SJSA1 (cell line): ENCODE measurements at regions not wholly inside any gene's neighbourhood (a gene's known extent, or its start where the extent isn't known, plus 50 kb on each side); places are given as distances from the start of the nearest gene placed in this dataset.
"Not testable (repeated sequence)": the region's sequence is repeated elsewhere in the genome, so short reads cannot be mapped to it uniquely, and the experiment has no call there.

ENCODE experiments used
- DNase-seq, 2 experiments: peaks; one replicate each; pipeline ENCODE4 v3.0.0-alpha.2; 2015 to 2020; ENCODE audit warnings: low spot score in 2 of 2, low read depth in 1 of 2
- H3K27ac ChIP-seq: fragments of 250-450 bp; sonication (Bioruptor Pico); 2 replicates; pipeline ENCODE4 v1.5.1; 2020; ENCODE audit warnings: mild to moderate bottlenecking, moderate library complexity
- H3K27me3 ChIP-seq: fragments of 250-450 bp; sonication (Bioruptor Pico); replicated peaks from 2 replicates; pipeline ENCODE4 v1.5.1; 2020; ENCODE audit warnings: mild to moderate bottlenecking, moderate library complexity
- H3K36me3 ChIP-seq: fragments of 250-450 bp; sonication (Bioruptor Pico); 2 replicates; pipeline ENCODE4 v1.5.1; 2020; ENCODE audit warnings: mild to moderate bottlenecking
- H3K4me1 ChIP-seq: fragments of 250-450 bp; sonication (Bioruptor Pico); replicated peaks from 2 replicates; pipeline ENCODE4 v1.6.1; 2021; ENCODE audit warnings: mild to moderate bottlenecking
- H3K4me3 ChIP-seq: fragments of 250-450 bp; sonication (Bioruptor Pico); 2 replicates; pipeline ENCODE4 v1.5.1; 2020; ENCODE audit warnings: mild to moderate bottlenecking
- H3K9me3 ChIP-seq: fragments of 250-450 bp; sonication (Bioruptor Pico); replicated peaks from 2 replicates; pipeline ENCODE4 v1.5.1; 2020; ENCODE audit warnings: mild to moderate bottlenecking

DNA sequence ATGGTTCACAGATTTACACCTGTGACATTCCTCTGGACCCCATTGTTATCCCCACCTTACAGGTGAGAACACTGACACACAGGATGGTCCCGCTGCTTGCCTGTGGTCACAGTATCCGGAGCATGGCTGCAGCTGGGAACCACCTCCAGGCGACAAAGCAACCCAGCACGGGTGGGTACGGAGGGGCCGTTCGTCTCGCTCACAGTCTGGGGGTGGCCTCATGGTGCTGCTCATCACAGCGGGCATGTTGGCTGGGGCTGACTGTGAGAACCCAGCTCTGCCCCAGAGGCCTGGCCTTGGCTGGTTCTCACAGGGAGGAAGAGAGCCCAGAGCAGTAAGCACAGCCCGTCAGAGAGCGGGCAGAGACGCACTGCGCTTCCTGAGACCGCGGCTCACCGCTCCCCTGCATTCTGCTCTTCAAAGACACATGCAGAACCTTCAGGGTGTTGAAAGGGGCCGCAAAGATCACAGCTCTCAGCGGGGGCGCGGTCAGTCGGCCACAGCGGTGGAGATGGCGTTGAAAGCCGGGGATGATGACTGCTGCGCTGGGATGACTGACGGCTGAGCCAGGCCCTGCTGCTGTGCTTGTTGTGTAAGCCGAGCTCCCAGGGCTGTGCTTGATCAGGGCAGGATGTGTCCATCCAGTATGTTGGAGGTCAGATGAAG, 423.0 kb downstream of the BRD1 start:
- H3K9me3 ChIP-seq: peaks cover 6% of the 10 kb centered on the region
- H3K36me3 ChIP-seq: no peaks in the 10 kb centered on the region
- no peaks in the 10 kb centered on the region for H3K4me1 ChIP-seq
- H3K27ac ChIP-seq: no peak overlapping the region
- H3K27me3 ChIP-seq: no peaks in the 10 kb centered on the region
- peak in 1 of 2 experiments; percentile 38 for DNase-seq
- H3K4me3 ChIP-seq: no peak overlapping the region

DNA sequence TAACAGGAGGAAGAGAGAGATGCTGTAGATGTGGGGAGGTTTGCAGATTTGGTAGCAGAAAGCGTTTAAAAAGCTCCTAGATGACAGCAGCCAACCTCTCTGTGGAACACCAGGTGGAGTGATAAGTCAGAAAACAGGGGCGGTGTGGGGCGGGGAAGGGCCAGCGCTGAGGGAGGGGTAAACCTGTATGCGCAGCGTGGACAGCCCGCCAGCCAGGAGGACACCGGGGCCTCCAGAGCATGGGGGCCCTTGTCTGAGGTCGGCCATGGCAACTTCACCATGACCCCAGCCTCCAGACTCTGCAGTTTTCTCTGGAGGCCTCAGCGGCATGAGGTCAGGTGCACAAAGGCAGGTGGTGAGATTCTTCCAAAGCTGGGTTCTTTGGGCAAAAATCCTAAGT, 423.7 kb downstream of the BRD1 start:
- H3K36me3 ChIP-seq: no peaks in the 10 kb centered on the region
- no peaks in the 10 kb centered on the region for H3K4me1 ChIP-seq
- H3K27me3 ChIP-seq: no peaks in the 10 kb centered on the region
- no peak overlapping the region for H3K4me3 ChIP-seq
- no peak overlapping the region for H3K27ac ChIP-seq
- peak in 1 of 2 experiments; percentile 30 for DNase-seq
- H3K9me3 ChIP-seq: peaks cover 8% of the 10 kb centered on the region

DNA sequence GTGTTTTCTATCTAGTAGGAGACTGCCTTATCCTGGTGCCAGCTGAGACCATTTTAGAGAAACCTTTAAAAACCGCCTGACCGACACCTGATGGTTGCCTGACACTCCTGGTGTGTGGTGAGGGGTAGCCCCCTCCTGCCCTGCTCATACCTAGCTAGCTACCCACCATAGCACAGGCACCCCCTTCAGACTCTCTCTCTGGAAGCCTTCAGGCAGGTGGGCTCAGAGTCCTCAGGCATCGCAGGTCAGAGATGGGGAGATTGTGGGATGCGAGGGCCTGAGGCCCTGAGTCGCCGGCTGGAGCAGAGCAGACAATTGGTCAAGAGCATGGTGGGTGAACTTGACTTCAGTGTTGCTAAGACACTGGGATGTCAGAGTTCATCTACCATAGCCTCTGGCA, 424.6 kb downstream of the BRD1 start:
- Histone ChIP-seq H3K36me3 (no peaks in the 10 kb centered on the region), H3K4me3 (no peak overlapping the region), H3K9me3 (peaks cover 8% of the 10 kb centered on the region), H3K4me1 (no peaks in the 10 kb centered on the region), H3K27ac (no peak overlapping the region), H3K27me3 (no peaks in the 10 kb centered on the region)
- DNase-seq: peak in 1 of 2 experiments; percentile 15

DNA sequence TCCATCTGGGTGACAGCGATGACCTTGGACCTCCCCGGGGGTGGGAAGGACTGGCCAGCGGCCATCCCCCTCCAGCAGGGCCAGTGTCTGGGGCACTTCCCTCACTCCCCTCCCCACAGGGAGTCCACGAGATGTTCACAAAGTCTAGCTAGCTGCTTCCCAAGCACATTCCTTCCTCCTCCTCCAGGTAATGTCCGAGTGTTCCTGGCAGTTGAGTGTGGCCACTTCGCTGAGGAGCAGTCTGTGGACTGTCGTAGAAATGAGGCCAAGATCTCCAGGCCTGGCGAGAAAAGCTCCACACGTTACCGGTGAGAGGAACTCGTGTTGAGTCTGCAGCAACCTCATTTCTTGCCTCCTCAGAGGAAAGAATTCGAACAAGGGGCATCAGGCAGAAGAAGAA, 425.5 kb downstream of the BRD1 start:
- Histone ChIP-seq H3K9me3 (peaks cover 8% of the 10 kb centered on the region), H3K27me3 (no peaks in the 10 kb centered on the region), H3K36me3 (no peaks in the 10 kb centered on the region), H3K4me3 (no peak overlapping the region), H3K27ac (no peak overlapping the region), H3K4me1 (no peaks in the 10 kb centered on the region)
- DNase-seq: peak in 1 of 2 experiments; percentile 17

DNA sequence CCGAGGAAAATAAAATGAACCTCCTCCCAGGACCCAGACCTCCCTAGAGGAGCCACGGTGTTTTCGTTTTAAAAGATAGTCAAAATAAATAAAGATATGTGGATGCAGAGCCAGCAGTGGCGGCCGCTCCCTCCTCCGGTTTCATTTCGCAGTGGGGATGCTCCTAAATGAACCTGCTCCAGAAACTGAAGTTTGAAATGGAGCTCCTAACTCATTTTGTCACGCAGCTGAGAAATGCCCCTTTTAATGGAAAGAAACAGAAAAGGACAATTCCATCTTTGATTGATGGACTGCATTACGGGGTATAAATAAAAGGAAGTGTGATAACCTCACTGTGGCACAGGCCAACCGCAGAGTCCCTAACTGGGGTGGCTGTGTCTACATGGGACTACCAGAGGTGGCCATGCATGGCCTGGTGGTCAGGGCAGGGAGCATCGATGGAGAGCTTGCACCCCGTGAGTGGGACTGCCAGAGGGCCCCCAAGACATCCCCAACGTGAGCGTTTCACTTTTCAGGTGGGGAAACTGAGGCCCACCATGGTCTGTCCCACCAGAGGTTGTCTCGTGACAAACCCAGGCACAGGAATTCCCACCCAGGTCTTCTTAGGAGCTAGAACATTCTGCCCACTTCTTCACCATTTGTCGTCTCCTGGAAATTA, 426.6 kb downstream of the BRD1 start:
- no peaks in the 10 kb centered on the region for H3K4me1 ChIP-seq
- no peaks in the 10 kb centered on the region for H3K36me3 ChIP-seq
- no peak overlapping the region for H3K27ac ChIP-seq
- no peak overlapping the region for H3K4me3 ChIP-seq
- no peaks in the 10 kb centered on the region for H3K27me3 ChIP-seq
- DNase-seq: peak in 1 of 2 experiments; percentile 22
- H3K9me3 ChIP-seq: peaks cover 8% of the 10 kb centered on the region

DNA sequence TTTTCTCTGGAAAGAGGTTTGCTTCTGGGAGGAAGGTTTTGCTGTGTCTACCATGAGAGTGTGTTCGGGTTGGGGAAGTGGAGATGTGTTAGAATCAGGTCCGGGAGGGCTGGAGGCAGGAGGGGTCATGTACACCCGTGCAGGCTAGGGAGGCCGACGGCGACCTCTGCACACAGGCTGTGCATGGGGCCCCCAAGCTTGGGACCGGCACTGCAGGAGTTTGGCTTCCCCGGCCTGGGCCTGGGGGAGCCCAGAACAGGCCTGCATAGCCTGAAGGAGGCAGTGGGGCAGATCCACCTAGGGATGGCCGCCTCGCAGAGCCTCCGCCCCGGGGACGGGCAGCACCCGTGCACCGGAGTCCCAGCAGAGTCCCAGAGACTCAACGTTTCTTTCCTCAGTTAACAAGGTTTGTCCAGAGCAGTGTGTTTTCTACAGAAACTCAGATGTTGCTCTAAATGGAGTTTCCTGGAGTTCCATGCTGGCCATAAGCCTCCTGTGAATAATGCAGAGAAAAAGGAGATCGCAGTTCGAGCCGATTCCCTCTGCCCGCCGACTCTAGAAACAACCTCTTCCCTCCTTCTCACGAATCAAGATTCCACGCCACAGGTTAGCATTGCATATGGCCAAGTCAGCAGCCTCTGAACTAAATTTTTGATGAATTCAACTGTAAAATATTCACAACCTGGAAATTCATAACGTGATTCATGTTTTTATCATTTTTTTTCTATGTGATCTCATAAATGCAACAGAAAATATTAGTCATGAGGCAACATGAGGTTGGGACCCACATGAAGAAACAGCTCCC, 427.3 kb downstream of the BRD1 start:
- Histone ChIP-seq H3K27ac (no peak overlapping the region), H3K27me3 (no peaks in the 10 kb centered on the region), H3K4me1 (no peaks in the 10 kb centered on the region), H3K9me3 (peaks cover 8% of the 10 kb centered on the region), H3K4me3 (no peak overlapping the region), H3K36me3 (no peaks in the 10 kb centered on the region)
- no peak for DNase-seq

DNA sequence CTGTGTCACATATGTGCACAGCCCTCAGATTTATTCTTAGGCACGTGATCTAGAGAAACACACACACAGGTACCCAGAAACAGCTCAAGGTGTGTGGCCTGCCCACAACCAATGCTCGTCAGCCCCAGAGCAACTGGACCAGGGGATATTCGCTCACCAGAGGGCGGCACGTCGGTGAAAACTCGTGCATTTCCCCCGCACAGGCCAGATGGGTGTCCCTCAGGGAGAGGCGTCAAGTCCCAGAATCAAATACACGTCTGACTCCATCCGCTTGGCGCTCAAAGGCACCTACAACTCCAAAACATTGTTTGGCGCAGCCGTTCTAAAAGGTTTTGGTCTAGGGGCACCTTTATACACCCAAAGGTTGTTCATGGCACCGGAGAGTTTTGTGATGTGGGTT, 429.0 kb downstream of the BRD1 start:
- H3K4me3 ChIP-seq: no peak overlapping the region
- H3K27me3 ChIP-seq: no peaks in the 10 kb centered on the region
- H3K27ac ChIP-seq: no peak overlapping the region
- no peaks in the 10 kb centered on the region for H3K4me1 ChIP-seq
- H3K9me3 ChIP-seq: peaks cover 11% of the 10 kb centered on the region
- DNase-seq: no peak
- no peaks in the 10 kb centered on the region for H3K36me3 ChIP-seq

DNA sequence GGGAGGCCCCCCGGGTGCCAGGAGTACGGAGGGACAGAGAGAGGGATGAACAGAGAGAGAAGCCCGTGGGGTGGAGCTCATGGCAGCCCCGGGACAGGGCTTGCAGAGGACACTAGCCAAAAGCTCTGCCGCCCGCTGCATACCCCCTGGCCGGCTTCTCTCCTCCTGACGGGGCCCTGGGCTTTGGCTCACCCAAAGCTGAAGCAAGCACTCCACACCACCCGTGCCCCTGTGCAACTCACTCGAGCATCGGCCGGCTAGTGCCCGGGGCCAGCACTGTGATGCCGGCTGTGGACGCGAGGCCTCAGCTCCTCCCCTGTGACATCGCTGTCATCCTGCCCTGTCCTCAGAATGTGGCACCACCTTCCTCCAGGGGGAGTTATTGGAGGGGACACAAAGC, 429.6 kb downstream of the BRD1 start:
- Histone ChIP-seq H3K4me3 (no peak overlapping the region), H3K4me1 (no peaks in the 10 kb centered on the region), H3K9me3 (peaks cover 11% of the 10 kb centered on the region), H3K27ac (no peak overlapping the region), H3K27me3 (no peaks in the 10 kb centered on the region), H3K36me3 (no peaks in the 10 kb centered on the region)
- DNase-seq: no peak

DNA sequence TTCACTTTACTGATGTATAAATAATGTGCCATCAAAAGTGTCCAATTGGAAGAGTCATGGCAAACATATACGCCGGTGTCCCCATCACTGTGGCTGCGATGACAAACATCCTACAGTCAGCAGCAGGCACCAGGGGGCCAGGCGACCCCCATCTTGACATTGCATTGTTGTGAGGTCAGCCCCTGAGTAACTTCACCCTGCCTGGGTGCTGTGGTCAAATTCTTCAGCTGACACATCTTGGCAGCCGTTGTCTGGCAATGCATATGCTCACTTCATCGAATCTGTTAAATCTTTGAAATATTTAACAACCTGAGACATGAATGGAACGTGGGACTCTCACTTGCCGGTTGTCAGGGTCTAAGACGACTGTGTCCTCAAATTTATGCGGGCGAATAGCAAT, 430.9 kb downstream of the BRD1 start:
- Histone ChIP-seq H3K4me1 (no peaks in the 10 kb centered on the region), H3K36me3 (no peaks in the 10 kb centered on the region), H3K9me3 (peaks cover 17% of the 10 kb centered on the region), H3K27ac (no peak overlapping the region), H3K4me3 (no peak overlapping the region), H3K27me3 (no peaks in the 10 kb centered on the region)
- DNase-seq: no peak

DNA sequence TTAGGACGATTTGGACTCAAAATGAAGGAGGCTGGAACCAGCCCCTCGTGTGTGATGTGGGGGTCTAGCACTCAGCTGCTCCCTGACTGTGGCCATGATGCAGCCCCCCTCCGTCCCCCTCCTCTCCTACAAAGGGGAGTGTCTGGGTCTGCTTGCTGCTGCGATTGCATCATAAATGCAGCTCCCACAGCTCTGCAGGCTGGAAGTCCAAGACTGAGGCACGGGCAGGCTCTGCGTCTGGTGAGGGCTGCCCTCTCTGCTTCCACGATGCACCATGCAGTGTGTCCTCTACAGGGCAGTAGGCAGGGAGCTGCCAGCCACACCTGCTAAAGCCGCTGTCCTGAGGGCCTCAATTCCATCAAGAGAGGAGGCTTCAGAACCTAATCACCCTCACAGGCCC, 432.1 kb downstream of the BRD1 start:
- Histone ChIP-seq H3K27me3 (no peaks in the 10 kb centered on the region), H3K4me1 (no peaks in the 10 kb centered on the region), H3K36me3 (no peaks in the 10 kb centered on the region), H3K4me3 (no peak overlapping the region), H3K27ac (no peak overlapping the region), H3K9me3 (peaks cover 22% of the 10 kb centered on the region)
- no peak for DNase-seq

DNA sequence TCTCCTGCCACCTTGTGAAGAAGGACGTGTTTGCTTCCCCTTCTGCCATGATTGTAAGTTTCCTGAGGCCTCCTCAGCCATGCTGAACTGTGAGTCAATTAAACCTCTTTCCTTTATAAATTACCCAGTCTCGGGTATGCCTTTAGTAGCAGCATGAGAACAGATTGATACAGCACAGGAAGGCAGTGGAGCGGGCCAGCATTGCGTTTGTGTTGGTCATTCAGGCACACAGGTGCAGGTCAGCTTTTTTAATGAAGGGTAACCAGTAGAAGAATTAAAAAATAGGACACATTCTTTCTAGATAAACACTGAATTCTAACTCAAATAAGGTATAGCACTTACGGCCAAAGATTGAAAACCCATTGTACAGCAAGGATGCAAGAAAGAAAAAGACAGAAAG, 432.6 kb downstream of the BRD1 start:
- H3K27me3 ChIP-seq, H3K4me3 ChIP-seq, H3K4me1 ChIP-seq, H3K27ac ChIP-seq, H3K36me3 ChIP-seq, DNase-seq: not testable (repeated sequence)
- H3K9me3 ChIP-seq: peaks cover 25% of the 10 kb centered on the region

DNA sequence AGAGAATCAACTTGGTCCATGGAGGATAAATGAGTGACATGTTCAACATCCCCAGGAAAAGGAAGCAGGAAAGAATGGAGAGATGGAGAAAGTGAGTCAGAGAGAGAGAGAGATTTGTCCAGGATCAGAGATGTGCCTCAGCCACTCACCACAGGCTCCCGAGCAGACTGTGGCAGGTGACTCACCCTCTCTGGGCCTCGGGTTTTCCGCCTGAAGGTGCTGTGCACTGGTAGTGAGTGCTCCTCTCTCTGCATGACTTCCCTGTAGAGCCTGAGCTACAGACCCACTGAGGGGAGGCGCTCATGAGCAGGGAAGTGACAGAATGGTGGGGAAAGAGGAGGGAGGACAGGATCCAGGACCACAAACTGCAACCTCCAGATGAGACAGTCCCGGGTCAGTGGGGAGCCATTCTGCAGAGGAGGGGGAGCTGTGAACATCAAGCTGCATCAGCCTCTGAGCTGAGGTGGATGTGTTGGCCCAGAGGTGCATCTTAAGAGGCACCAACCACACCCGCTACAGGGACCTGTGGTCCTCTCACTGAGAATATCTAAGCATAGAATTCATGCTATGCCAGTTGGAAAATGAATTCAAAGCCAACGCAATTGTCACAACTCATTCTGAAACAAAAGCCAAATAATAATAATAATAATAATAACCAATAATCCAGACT, 433.4 kb downstream of the BRD1 start:
- Histone ChIP-seq H3K27ac (no peak overlapping the region), H3K9me3 (peaks cover 20% of the 10 kb centered on the region), H3K4me3 (no peak overlapping the region), H3K4me1 (no peaks in the 10 kb centered on the region), H3K36me3 (no peaks in the 10 kb centered on the region), H3K27me3 (no peaks in the 10 kb centered on the region)
- DNase-seq: no peak

DNA sequence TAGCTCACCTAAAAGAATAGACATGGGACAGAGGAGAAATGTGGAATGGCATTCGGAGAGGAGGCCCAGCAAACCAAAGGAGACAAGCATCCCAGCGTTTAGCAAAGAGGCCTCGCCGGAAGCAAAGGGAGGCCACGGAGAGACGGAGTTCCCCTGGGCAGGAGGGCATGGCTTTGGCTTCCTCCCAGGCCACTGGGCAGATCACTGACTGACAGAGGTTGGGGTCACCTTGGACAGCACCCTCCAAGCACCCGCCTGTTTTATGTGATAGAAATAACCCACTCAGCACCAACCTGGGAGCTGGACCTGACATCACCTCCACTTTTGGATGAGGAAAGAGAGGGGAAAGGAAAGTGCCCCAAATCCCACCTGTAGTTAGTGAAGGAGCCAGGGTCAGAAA, 434.1 kb downstream of the BRD1 start:
- peaks cover 22% of the 10 kb centered on the region for H3K9me3 ChIP-seq
- DNase-seq: no peak
- H3K4me1 ChIP-seq: no peaks in the 10 kb centered on the region
- H3K4me3 ChIP-seq: no peak overlapping the region
- H3K27me3 ChIP-seq: no peaks in the 10 kb centered on the region
- H3K36me3 ChIP-seq: no peaks in the 10 kb centered on the region
- no peak overlapping the region for H3K27ac ChIP-seq
